CD4-positive, alpha-beta T cell treated with Interleukin-17A for 1 hour (primary cell): ENCODE measurements at regions not wholly inside any gene's neighbourhood (a gene's known extent, or its start where the extent isn't known, plus 50 kb on each side); places are given as distances from the start of the nearest gene placed in this dataset.

Experiments used
- DNase-seq: peaks from one replicate; pipeline ENCODE4 v3.0.0-alpha.2; 2020

DNA sequence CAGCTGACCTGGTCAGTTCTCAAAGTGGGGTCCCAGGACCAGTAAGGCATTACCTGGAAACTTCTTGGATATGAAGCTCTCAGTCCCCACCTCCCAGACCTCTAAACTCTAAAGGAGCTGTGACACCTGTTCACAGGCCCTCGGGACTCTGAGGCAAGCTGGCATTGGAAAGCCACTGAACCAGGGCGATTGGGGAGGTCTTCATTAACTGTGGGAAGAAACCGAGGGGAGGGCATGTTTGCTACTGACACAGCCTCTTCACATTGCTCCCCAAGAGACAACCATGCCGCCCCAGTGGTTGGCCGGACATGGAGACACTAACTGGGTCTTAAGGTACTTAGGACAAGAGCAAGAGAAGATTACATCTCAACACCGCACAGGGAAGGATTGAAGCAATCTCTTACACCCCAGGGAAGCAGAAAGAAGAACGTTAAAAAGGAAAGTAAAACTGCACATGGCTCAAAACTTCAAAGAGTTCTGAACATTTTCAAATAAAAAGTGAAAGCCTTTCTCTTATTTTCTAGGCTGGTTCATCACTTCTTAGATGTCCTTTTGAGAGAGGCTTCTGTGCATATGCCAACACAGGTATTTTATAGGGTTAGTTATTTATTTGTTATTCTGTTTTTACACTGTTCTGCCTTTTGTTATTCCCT is 210.0 kb upstream of the CST7 start:
- DNase-seq, result peak; percentile 20

DNA sequence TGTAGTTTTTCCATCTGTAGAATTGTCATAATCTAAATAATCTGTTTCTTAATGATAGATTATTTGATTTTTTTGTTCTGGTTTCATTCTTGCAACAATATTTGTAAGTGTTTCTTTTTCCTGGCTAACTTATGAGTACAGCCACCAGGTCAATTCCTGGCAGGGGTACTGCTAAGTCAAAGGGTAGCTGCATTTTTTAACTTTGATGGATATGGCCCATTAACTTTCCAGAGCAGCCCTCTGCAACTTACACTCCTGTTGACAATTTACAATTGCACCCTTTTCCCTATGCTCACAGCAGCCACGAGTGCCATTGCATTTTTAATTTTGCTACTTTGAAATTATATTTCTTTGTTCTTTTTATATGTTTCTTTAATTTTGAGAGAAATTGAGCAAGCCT is 209.3 kb upstream of the CST7 start:
- no peak for DNase-seq

- no peak for DNase-seq
These were observed 207.5 kb upstream of the CST7 start for GRCh38 chr20:24741493-24742072.

DNA sequence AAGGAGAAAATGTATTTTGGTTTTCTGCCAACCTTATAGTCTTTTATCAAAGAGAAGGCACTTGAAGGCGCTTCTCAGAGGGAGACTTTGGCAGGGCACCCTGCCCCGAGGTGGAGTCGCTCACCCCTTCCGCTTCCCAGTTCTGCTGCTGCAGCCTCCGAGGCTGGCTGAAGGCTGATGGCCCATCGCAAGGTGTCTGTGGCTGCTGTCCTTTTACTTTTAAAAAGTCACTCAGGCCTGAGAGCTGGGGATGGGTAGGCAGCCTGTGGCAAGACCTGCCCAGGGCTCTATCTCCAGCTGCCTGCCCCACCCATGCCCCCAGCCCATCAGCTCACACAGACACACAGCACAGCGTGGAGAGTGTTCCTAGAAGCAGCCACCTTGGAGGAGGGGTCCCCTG is 206.6 kb upstream of the CST7 start:
- DNase-seq, result no peak

- no peak for DNase-seq
These were observed 206.1 kb upstream of the CST7 start for GRCh38 chr20:24742989-24743388.

GRCh38 chr20:24743641-24744040 is 205.4 kb upstream of the CST7 start:
- no peak for DNase-seq

GRCh38 chr20:24744747-24745146 is 204.3 kb upstream of the CST7 start:
- no peak for DNase-seq

GRCh38 chr20:24745206-24745605 is 203.9 kb upstream of the CST7 start:
- DNase-seq, result no peak

GRCh38 chr20:24745617-24746350 is 203.3 kb upstream of the CST7 start:
- DNase-seq, result no peak

DNA sequence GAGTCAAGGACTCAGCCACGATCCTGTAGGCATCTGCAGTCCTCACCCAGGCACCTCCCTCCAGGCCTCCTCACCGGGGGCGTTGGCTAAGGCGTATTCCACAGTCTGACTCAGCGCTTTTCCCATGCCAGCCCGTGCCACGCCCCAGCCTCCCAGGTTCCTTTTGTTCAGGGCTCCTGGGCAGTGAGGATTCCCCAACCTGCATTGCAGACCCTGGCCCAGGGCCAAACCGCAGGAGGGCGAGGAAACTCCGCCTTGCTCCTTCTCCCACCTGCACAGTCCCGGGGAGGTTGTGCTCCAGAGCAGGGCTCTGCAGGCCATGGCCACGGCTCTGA is 202.8 kb upstream of the CST7 start:
- no peak for DNase-seq

GRCh38 chr20:24747010-24747712 is 201.9 kb upstream of the CST7 start:
- DNase-seq, result no peak

DNA sequence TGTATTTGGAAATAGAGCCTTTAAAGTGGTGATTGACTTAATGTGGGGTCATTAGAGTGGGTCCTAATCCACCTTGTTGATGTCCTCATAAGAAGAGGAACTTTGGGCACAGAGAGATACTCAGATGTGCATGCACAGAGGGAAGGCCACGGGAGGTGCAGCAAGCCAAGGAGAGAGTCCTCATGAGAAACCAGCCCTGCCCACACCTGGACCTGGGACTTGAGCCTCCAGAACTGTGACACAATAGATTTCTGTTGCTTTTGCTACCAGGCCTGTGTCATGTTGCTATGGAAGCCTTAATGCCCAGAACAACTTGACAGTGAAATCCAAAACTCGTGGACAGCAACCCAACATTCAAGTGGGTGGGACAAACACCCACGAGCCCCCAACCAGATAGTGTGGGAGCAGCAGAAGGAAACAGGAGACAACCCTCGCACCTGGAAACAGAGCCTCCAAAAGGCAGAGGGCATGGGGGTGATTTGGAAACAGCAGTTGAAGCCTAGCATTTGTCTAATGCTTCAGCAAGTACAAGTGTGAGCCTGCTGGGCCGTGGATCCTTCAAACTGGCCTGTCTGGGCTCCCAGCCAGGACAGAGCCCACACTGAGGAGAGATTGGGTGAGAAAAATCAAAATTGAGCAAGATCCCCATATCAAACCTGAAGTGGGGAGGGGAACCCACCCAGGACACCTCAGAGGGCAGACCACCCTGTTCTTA is 201.0 kb upstream of the CST7 start:
- DNase-seq, result no peak

DNA sequence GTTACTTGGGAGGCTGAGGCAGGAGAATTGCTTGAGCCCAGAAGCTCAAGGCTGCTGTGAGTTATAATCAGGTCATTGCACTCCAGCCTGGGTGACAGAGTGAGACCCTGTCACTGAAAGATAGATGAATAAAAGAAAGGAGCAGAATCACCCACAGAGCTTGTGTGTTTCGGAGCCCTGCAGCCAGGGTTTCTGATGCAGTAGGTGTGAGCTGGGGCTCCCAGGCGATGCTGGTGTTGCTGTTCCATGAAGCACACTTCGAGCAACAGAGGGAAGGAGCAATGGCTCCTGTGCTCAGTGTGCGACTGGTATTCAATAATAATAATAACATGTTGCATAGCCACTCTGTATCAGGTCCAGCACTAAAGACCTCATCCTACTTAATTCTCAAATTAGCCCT is 197.5 kb upstream of the CST7 start:
- no peak for DNase-seq

- DNase-seq, result no peak
These were observed 196.5 kb upstream of the CST7 start for GRCh38 chr20:24752612-24753011.

GRCh38 chr20:24753130-24753529 is 195.9 kb upstream of the CST7 start:
- DNase-seq, result no peak

GRCh38 chr20:24754691-24755090 is 194.4 kb upstream of the CST7 start:
- no peak for DNase-seq

- no peak for DNase-seq
These were observed 193.6 kb upstream of the CST7 start for GRCh38 chr20:24755411-24755922.

GRCh38 chr20:24756292-24757025 is 192.6 kb upstream of the CST7 start:
- DNase-seq, result no peak

- DNase-seq, result no peak
These were observed 187.6 kb upstream of the CST7 start for GRCh38 chr20:24761220-24762065.

DNA sequence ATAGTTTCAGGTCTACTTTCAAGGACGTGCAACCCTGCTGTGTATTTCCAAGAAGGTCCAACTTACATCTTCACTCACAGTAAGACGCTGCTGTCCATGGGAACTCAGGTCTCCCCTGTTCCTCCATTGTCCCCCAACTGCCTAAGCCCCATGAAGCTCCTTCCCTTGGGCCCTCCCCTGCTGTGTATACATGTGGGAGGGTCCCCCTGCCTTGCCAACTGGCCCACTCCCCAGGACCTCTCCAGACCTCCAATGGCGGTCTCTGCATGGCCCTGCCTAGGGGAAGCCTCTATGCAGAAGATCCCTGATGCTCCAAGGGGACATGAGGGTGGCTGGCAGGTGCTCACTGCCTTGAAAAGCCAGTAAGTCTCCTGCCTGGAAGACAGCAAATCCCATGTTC is 186.7 kb upstream of the CST7 start:
- no peak for DNase-seq

DNA sequence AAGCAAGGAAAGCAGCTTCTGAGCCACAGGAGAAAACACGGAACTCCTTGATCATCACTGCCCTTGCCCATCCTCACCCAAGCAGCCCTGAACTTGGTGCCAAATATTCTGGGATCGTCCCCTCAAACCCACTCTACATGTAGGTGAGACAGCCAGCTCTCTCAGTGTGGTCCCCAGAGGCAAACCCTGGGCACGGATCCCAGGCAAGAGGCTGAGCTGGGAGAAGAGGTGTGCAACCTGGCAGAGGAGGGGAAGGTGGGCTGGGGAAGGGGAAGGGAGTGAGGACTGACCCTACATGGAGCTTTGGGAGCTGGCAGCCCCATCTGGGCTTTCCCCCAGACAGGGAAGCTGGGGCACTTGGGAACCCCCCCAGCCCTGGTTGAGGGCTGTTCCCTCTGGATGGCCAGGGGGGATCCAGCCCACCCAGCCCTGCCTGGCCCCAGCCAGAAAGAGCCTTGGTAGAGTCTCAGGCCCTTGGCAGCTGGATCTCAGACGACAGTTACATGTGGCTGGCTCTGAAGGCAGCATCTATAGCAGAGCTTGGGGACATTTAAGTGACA is 186.2 kb upstream of the CST7 start:
- no peak for DNase-seq
